H9 (cell line): ENCODE measurements at regions not wholly inside any gene's neighbourhood (a gene's known extent, or its start where the extent isn't known, plus 50 kb on each side); places are given as distances from the start of the nearest gene placed in this dataset.

Experiments used
- DNase-seq: peaks from one replicate; pipeline ENCODE4 v3.0.0-alpha.2; 2017
- H2AFZ ChIP-seq: one replicate; pipeline ENCODE4 v1.6.1; 2013; ENCODE audit warnings: mild to moderate bottlenecking, low read length, control low read depth, moderate library complexity
- H2AK5ac ChIP-seq: 2 replicates; pipeline ENCODE4 v1.6.1; 2013; ENCODE audit warnings: low read length, control low read depth, mixed read lengths; ENCODE audit not compliant: insufficient read length
- H2BK120ac ChIP-seq: one replicate; pipeline ENCODE4 v1.6.1; 2013; ENCODE audit warnings: low read depth, mild to moderate bottlenecking, low read length, control low read depth, inconsistent platforms; ENCODE audit not compliant: poor library complexity, severe bottlenecking
- H2BK12ac ChIP-seq: 2 replicates; pipeline ENCODE4 v1.6.1; 2013; ENCODE audit warnings: low read length, control low read depth, mixed read lengths, low read depth; ENCODE audit not compliant: insufficient read length
- H2BK15ac ChIP-seq: 2 replicates; pipeline ENCODE4 v1.6.1; 2013; ENCODE audit warnings: low read depth, low read length, control low read depth
- H2BK20ac ChIP-seq: one replicate; pipeline ENCODE4 v1.6.1; 2013; ENCODE audit warnings: low read depth, mild to moderate bottlenecking, low read length, control low read depth, inconsistent platforms; ENCODE audit not compliant: poor library complexity, severe bottlenecking
- H2BK5ac ChIP-seq: 2 replicates; pipeline ENCODE4 v1.6.1; 2013; ENCODE audit warnings: low read length, control low read depth, mixed read lengths; ENCODE audit not compliant: insufficient read length
- H3K14ac ChIP-seq: 2 replicates; pipeline ENCODE4 v1.6.1; 2013; ENCODE audit warnings: low read length, control low read depth; ENCODE audit not compliant: insufficient read depth
- H3K18ac ChIP-seq: 2 replicates; pipeline ENCODE4 v1.6.1; 2013; ENCODE audit warnings: low read depth, mild to moderate bottlenecking, mixed read lengths, low read length, control low read depth; ENCODE audit not compliant: insufficient read length
- H3K23ac ChIP-seq: 2 replicates; pipeline ENCODE4 v1.6.1; 2013; ENCODE audit warnings: low read length, control low read depth, mixed read lengths, low read depth; ENCODE audit not compliant: insufficient read length
- H3K23me2 ChIP-seq: 2 replicates; pipeline ENCODE4 v1.6.1; 2013; ENCODE audit warnings: low read depth, mild to moderate bottlenecking, mixed read lengths, low read length, control low read depth; ENCODE audit not compliant: insufficient read length, poor library complexity, severe bottlenecking
- H3K27ac ChIP-seq: 2 replicates; pipeline ENCODE4 v1.5.1; 2013; ENCODE audit warnings: low read length, control low read depth, mixed read lengths, low read depth; ENCODE audit not compliant: insufficient read length
- H3K27me3 ChIP-seq: 2 replicates; pipeline ENCODE4 v1.6.1; 2013; ENCODE audit warnings: low read length, control low read depth, inconsistent platforms; ENCODE audit not compliant: insufficient read depth
- H3K4ac ChIP-seq: 2 replicates; pipeline ENCODE4 v1.6.1; 2013; ENCODE audit warnings: low read depth, mild to moderate bottlenecking, control low read depth, inconsistent platforms, low read length, moderate library complexity
- H3K4me1 ChIP-seq: 2 replicates; pipeline ENCODE4 v1.6.1; 2013; ENCODE audit warnings: low read length, control low read depth, inconsistent platforms; ENCODE audit not compliant: insufficient read depth
- H3K4me2 ChIP-seq: 2 replicates; pipeline ENCODE4 v1.6.1; 2013; ENCODE audit warnings: low read length, control low read depth, mixed read lengths; ENCODE audit not compliant: insufficient read length, insufficient read depth
- H3K56ac ChIP-seq: 2 replicates; pipeline ENCODE4 v1.6.1; 2013; ENCODE audit warnings: low read depth, mild to moderate bottlenecking, mixed read lengths, low read length, control low read depth; ENCODE audit not compliant: insufficient read length
- H3K79me1 ChIP-seq: 2 replicates; pipeline ENCODE4 v1.6.1; 2013; ENCODE audit warnings: low read depth, mild to moderate bottlenecking, moderate library complexity, low read length, control low read depth, inconsistent platforms; ENCODE audit not compliant: insufficient read depth, poor library complexity, severe bottlenecking
- H3K79me2 ChIP-seq: 2 replicates; pipeline ENCODE4 v1.6.1; 2013; ENCODE audit warnings: low read length, control low read depth, inconsistent platforms; ENCODE audit not compliant: insufficient read depth
- H3K9ac ChIP-seq: 2 replicates; pipeline ENCODE4 v1.6.1; 2013; ENCODE audit warnings: low read length, control low read depth, mixed read lengths; ENCODE audit not compliant: insufficient read length; ENCODE audit errors: extremely low read depth
- H3K9me3 ChIP-seq: one replicate; pipeline ENCODE4 v1.6.1; 2013; ENCODE audit warnings: low read depth, low read length, inconsistent platforms; ENCODE audit not compliant: control insufficient read depth
- H3T11ph ChIP-seq: one replicate; pipeline ENCODE4 v1.6.1; 2013; ENCODE audit warnings: mild to moderate bottlenecking, low read length, control low read depth, inconsistent platforms
- H4K20me1 ChIP-seq: one replicate; pipeline ENCODE4 v1.6.1; 2013; ENCODE audit not compliant: control insufficient read depth, insufficient read length, insufficient read depth
- H4K5ac ChIP-seq: 2 replicates; pipeline ENCODE4 v1.6.1; 2013; ENCODE audit warnings: low read depth, mild to moderate bottlenecking, mixed read lengths, low read length, control low read depth; ENCODE audit not compliant: insufficient read length
- H4K8ac ChIP-seq: replicated peaks from 2 replicates; pipeline ENCODE4 v1.6.1; 2013; ENCODE audit warnings: low read length, control low read depth, mixed read lengths, low read depth; ENCODE audit not compliant: insufficient read length
- H4K91ac ChIP-seq: 2 replicates; pipeline ENCODE4 v1.6.1; 2013; ENCODE audit warnings: low read depth, mild to moderate bottlenecking, moderate library complexity, mixed read lengths, low read length, control low read depth; ENCODE audit not compliant: insufficient read length
- H3K27ac Mint-ChIP-seq, 3 experiments: 2 replicates in 2 of 3; 3 replicates in 1 of 3; pipeline ENCODE4 v1.8.0; 2020 to 2021; ENCODE audit warnings: mixed read lengths in 3 of 3, mild to moderate bottlenecking in 1 of 3, moderate library complexity in 1 of 3
- H3K27me3 Mint-ChIP-seq: 2 replicates; pipeline ENCODE4 v1.8.0; 2021; ENCODE audit warnings: low read depth, mild to moderate bottlenecking, moderate library complexity, mixed read lengths
- H3K36me3 Mint-ChIP-seq, 3 experiments: 2 replicates in 2 of 3; 3 replicates in 1 of 3; pipeline ENCODE4 v1.8.0; 2020 to 2021; ENCODE audit warnings: low read depth in 3 of 3, mixed read lengths in 3 of 3; ENCODE audit not compliant: insufficient read depth in 1 of 3
- H3K4me1 Mint-ChIP-seq, 2 experiments: 2 replicates each; pipeline ENCODE4 v1.8.0; 2020; ENCODE audit warnings: mixed read lengths in 2 of 2
- H3K4me3 Mint-ChIP-seq, 2 experiments: 2 replicates in 1 of 2; 3 replicates in 1 of 2; pipeline ENCODE4 v1.8.0; 2020 to 2021; ENCODE audit warnings: mild to moderate bottlenecking in 2 of 2, mixed read lengths in 2 of 2, moderate library complexity in 1 of 2
- H3K9me3 Mint-ChIP-seq, 2 experiments: 2 replicates in 1 of 2; 3 replicates in 1 of 2; pipeline ENCODE4 v1.8.0; 2020; ENCODE audit warnings: mild to moderate bottlenecking in 2 of 2, mixed read lengths in 2 of 2, moderate library complexity in 1 of 2
- CTCF ChIP-seq: fragments of 200-600 bp; sonication (generic); conservative IDR thresholded peaks from 3 replicates; pipeline ENCODE4 v1.8.0; 2021; ENCODE audit warnings: antibody characterized with exemption, mild to moderate bottlenecking
- WGBS: extraction: QIAGEN DNeasy Blood & Tissue Kit; methylation state at CpG from one replicate; pipeline ENCODE4 v1.1.7; 2013; ENCODE audit warnings: missing lambda C conversion rate, low lambda C conversion rate, mixed read lengths; ENCODE audit not compliant: insufficient read length; ENCODE audit errors: extremely low coverage; 5-methylcytosine and 5-hydroxymethylcytosine counted together

GRCh38 chr4:159021597-159022385 is 81.1 kb upstream of the RAPGEF2 start:
- H2BK5ac ChIP-seq, result peak overlapping the region; percentile 36
- TF ChIP-seq CTCF, result no peak
- H2BK15ac ChIP-seq, result no peak overlapping the region
- H3K56ac ChIP-seq, result no peak overlapping the region
- no peak overlapping the region for H3K18ac ChIP-seq
- H2BK120ac ChIP-seq, result no peak overlapping the region
- Mint-ChIP-seq H3K4me1 (peaks cover 66 to 72% of the 10 kb centered on the region in 2 experiments), H3K27ac (peak overlapping the region; percentile 76 to 97 (median 96)), H3K4me3 (peak overlapping the region; percentile 12 to 37; a peak in 3 of 5 replicates), H3K9me3 (no peaks in the 10 kb centered on the region), H3K36me3 (no peaks in the 10 kb centered on the region), H3K27me3 (peaks cover 25% of the 10 kb centered on the region)
- no peak overlapping the region for H4K5ac ChIP-seq
- no peak overlapping the region for H3K14ac ChIP-seq
- no CpG with 5 or more reads among the region's 6 CpGs for WGBS
- H3K9ac ChIP-seq, result no peak overlapping the region
- H2BK12ac ChIP-seq, result no peak overlapping the region
- no peaks in the 10 kb centered on the region for H3K79me2 ChIP-seq
- DNase-seq, result peak; percentile 57
- no peak overlapping the region for H4K8ac ChIP-seq
- H3K23ac ChIP-seq, result no peak overlapping the region
- H3K4ac ChIP-seq, result no peak overlapping the region
- H3K79me1 ChIP-seq, result no peaks in the 10 kb centered on the region
- peaks cover 19% of the 10 kb centered on the region; the same call in 1 of the 2 replicates for H3K4me1 ChIP-seq
- H2AFZ ChIP-seq, result no peak overlapping the region
- no peaks in the 10 kb centered on the region; the same call in 1 of the 2 replicates for H3K27me3 ChIP-seq
- H2BK20ac ChIP-seq, result no peak overlapping the region
- H3T11ph ChIP-seq, result peak overlapping the region; percentile 70
- H3K4me2 ChIP-seq, result peak overlapping the region; percentile 0
- no peaks in the 10 kb centered on the region for H4K20me1 ChIP-seq
- no peak overlapping the region for H4K91ac ChIP-seq
- no peaks in the 10 kb centered on the region for H3K23me2 ChIP-seq
- peak overlapping the region; percentile 94 for H3K27ac ChIP-seq
- no peak overlapping the region for H2AK5ac ChIP-seq
- no peaks in the 10 kb centered on the region for H3K9me3 ChIP-seq
